Right atrium auricular region (tissue), 2 donors: ENCODE measurements at regions not wholly inside any gene's neighbourhood (a gene's known extent, or its start where the extent isn't known, plus 50 kb on each side); places are given as distances from the start of the nearest gene placed in this dataset.

ENCODE experiments used
- DNase-seq: peaks from one replicate; pipeline ENCODE4 v3.0.0-alpha.2; 2019; ENCODE audit warnings: low spot score
- H3K27ac ChIP-seq, 2 donors: fragments of 200-600 bp; sonication (generic); 1 replicate in 1 of 2; 2 replicates in 1 of 2; pipeline ENCODE4 v1.5.1; 2016 to 2019
- H3K27me3 ChIP-seq, 2 donors: fragments of 200-600 bp; sonication (generic); one replicate each; pipeline versions ENCODE4 v1.5.1 to v1.6.0; 2017 to 2019
- H3K36me3 ChIP-seq: fragments of 200-600 bp; sonication (generic); one replicate; pipeline ENCODE4 v1.5.1; 2016
- H3K4me1 ChIP-seq, 2 donors: fragments of 200-600 bp; sonication (generic); one replicate each; pipeline versions ENCODE4 v1.5.1 to v1.6.0; 2017 to 2019
- H3K4me3 ChIP-seq, 2 donors: fragments of 200-600 bp; sonication (generic); 1 replicate in 1 of 2; 2 replicates in 1 of 2; pipeline ENCODE4 v1.5.1; 2017 to 2019; ENCODE audit warnings: mild to moderate bottlenecking in 1 of 2, moderate library complexity in 1 of 2
- H3K9me3 ChIP-seq, 2 donors: fragments of 200-600 bp; sonication (generic); one replicate each; pipeline ENCODE4 v1.5.1; 2019
- TF ChIP-seq, protein P1 (sequence below), 2 donors: fragments of 200-600 bp; sonication (generic); IDR thresholded peaks; one replicate each; pipeline ENCODE4 v1.5.1; 2019; ENCODE audit warnings: antibody characterized with exemption in 2 of 2

DNA sequence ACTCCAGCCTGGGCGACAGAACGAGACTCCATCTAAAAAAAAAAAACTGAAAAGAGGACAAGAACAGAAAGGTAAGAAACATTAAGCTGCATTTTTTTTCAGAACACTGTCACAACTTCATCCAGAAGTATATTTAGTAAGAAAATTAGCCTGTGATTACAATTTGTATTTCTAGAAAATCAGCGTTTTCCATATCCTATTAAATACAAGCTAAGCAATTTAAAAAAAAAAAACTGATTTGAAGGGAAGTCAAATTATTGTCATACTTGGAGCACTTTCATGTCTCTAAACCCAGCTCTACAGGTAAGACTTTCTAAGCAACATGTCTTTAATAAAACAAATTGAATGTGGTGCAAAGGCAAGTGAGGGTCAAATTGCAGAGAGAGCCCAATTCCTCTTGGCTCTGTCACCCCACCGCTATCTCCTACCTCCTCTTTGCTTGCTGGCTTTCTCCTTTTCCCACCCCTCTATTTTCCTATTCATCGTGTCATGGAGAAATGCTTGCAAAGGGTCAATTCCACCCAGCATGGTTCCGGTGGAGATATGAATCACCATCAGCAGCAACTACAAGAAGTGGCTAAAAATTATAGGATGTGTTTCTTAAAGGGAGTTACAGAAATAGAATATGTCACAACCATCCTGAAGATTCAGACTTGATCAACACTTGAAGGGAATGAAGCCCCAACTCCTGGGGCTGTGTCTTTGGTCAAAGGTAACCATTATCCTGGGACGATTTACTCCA, 68.4 kb upstream of the BCL11A start:
- TF ChIP-seq, protein P1, sequence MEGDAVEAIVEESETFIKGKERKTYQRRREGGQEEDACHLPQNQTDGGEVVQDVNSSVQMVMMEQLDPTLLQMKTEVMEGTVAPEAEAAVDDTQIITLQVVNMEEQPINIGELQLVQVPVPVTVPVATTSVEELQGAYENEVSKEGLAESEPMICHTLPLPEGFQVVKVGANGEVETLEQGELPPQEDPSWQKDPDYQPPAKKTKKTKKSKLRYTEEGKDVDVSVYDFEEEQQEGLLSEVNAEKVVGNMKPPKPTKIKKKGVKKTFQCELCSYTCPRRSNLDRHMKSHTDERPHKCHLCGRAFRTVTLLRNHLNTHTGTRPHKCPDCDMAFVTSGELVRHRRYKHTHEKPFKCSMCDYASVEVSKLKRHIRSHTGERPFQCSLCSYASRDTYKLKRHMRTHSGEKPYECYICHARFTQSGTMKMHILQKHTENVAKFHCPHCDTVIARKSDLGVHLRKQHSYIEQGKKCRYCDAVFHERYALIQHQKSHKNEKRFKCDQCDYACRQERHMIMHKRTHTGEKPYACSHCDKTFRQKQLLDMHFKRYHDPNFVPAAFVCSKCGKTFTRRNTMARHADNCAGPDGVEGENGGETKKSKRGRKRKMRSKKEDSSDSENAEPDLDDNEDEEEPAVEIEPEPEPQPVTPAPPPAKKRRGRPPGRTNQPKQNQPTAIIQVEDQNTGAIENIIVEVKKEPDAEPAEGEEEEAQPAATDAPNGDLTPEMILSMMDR (IDR thresholded peaks at IDR 0.05): no peak
- Histone ChIP-seq H3K4me3 (no peak overlapping the region), H3K4me1 (no peaks in the 10 kb centered on the region), H3K27me3 (no peaks in the 10 kb centered on the region), H3K9me3 (no peaks in the 10 kb centered on the region), H3K27ac (no peak overlapping the region), H3K36me3 (no peaks in the 10 kb centered on the region)
- DNase-seq: no peak

GRCh38 chr2:60623040-60623439, 69.6 kb upstream of the BCL11A start:
- TF ChIP-seq, protein P1 (IDR thresholded peaks at IDR 0.05): no peak
- no peaks in the 10 kb centered on the region for H3K27me3 ChIP-seq
- H3K4me3 ChIP-seq: no peak overlapping the region
- H3K4me1 ChIP-seq: no peaks in the 10 kb centered on the region
- H3K27ac ChIP-seq: no peak overlapping the region
- no peaks in the 10 kb centered on the region for H3K9me3 ChIP-seq
- no peak for DNase-seq
- H3K36me3 ChIP-seq: no peaks in the 10 kb centered on the region

GRCh38 chr2:60627412-60627811, 74.0 kb upstream of the BCL11A start:
- DNase-seq: no peak
- Histone ChIP-seq H3K4me3 (no peak overlapping the region), H3K36me3 (no peaks in the 10 kb centered on the region), H3K27ac (no peak overlapping the region), H3K9me3 (no peaks in the 10 kb centered on the region), H3K4me1 (no peaks in the 10 kb centered on the region), H3K27me3 (no peaks in the 10 kb centered on the region)
- TF ChIP-seq, protein P1 (IDR thresholded peaks at IDR 0.05): no peak

- DNase-seq: no peak
- TF ChIP-seq, protein P1 (IDR thresholded peaks at IDR 0.05): no peak
- Histone ChIP-seq H3K36me3 (no peaks in the 10 kb centered on the region), H3K4me3 (no peak overlapping the region), H3K9me3 (no peaks in the 10 kb centered on the region), H3K27ac (no peak overlapping the region), H3K4me1 (no peaks in the 10 kb centered on the region), H3K27me3 (no peaks in the 10 kb centered on the region)
These were observed 74.6 kb upstream of the BCL11A start for GRCh38 chr2:60628026-60628425.

DNA sequence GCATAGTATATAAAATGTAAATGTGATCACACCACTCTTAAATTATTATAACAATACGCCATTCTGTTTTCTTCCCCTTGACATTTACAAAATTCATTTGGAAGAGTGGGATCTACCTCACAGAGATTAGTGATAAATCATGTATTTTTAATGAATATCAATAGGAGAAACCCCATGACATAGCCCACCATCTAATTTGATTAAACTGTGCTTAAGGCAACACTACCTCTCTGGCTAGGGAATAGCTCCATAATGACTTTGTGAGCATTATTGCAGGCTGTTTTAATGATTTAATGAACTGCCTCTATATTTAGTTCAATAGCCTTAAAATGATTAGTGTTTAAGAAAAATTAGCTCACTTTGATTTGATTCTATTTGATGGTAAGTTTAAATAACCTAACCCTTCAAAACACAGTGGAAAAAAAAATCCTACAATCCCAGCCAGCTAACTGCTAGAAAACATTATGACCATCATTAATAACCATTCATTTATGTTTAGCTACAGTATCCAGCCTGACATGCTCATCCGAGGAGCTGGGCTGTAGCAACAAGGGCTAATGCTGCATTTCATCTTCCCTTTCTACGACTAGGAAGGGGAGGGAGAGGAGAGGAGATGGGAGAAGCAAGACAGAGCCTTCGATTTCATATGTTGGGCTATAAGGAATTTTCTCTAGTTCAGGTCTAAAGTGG, 75.3 kb upstream of the BCL11A start:
- H3K36me3 ChIP-seq: no peaks in the 10 kb centered on the region
- no peak for DNase-seq
- no peak overlapping the region for H3K27ac ChIP-seq
- no peaks in the 10 kb centered on the region for H3K9me3 ChIP-seq
- no peaks in the 10 kb centered on the region for H3K27me3 ChIP-seq
- TF ChIP-seq, protein P1 (IDR thresholded peaks at IDR 0.05): no peak
- no peaks in the 10 kb centered on the region for H3K4me1 ChIP-seq
- no peak overlapping the region for H3K4me3 ChIP-seq
